ENCODE measurements at regions not wholly inside any gene's neighbourhood (a gene's known extent, or its start where the extent isn't known, plus 50 kb on each side); places are given as distances from the start of the nearest gene placed in this dataset.
"Not testable (repeated sequence)": the region's sequence is repeated elsewhere in the genome, so short reads cannot be mapped to it uniquely, and the experiment has no call there.

GRCh38 chr2:20112361-20112760 is 60.9 kb upstream of the LAPTM4A start:
- WGBS (ENCODE audit: insufficient coverage) = 95% methylated on average over 7 of the region's 9 CpGs
- H3K9me3 ChIP-seq (ENCODE audit: control insufficient read depth, insufficient read depth, low read length); H3K36me3 ChIP-seq (ENCODE audit: control insufficient read depth, insufficient read depth, low read length); H3K4me1 ChIP-seq (ENCODE audit: control insufficient read depth, insufficient read depth, low read length); DNase-seq (ENCODE audit: low read depth in 4 of 6, low spot score in 6 of 6); H3K4me3 ChIP-seq (ENCODE audit: low read depth, low read length); H3K27ac ChIP-seq (ENCODE audit: low read depth, low read length); H3K27me3 ChIP-seq (ENCODE audit: control insufficient read depth, insufficient read depth, low read length): not testable (repeated sequence)

- Histone ChIP-seq H3K9me3 (ENCODE audit: control insufficient read depth, insufficient read depth, low read length) (no peaks in the 10 kb centered on the region), H3K4me1 (ENCODE audit: control insufficient read depth, insufficient read depth, low read length) (peaks cover 14% of the 10 kb centered on the region), H3K27ac (ENCODE audit: low read depth, low read length) (no peak overlapping the region), H3K4me3 (ENCODE audit: low read depth, low read length) (no peak overlapping the region), H3K27me3 (ENCODE audit: control insufficient read depth, insufficient read depth, low read length) (peaks cover 3% of the 10 kb centered on the region), H3K36me3 (ENCODE audit: control insufficient read depth, insufficient read depth, low read length) (no peaks in the 10 kb centered on the region)
- 72% methylated on average over 9 of the region's 10 CpGs for WGBS (ENCODE audit: insufficient coverage)
- DNase-seq (ENCODE audit: low read depth in 4 of 6, low spot score in 6 of 6) = no peak
Observed at GRCh38 chr2:20111311-20112131, 60.1 kb upstream of the LAPTM4A start.

GRCh38 chr2:20110876-20111275 is 59.4 kb upstream of the LAPTM4A start:
- DNase-seq (ENCODE audit: low read depth in 4 of 6, low spot score in 6 of 6) = no peak
- H3K27me3 ChIP-seq (ENCODE audit: control insufficient read depth, insufficient read depth, low read length) = peaks cover 7% of the 10 kb centered on the region
- WGBS (ENCODE audit: insufficient coverage) = 78% methylated on average over 7 of the region's 7 CpGs
- H3K27ac ChIP-seq (ENCODE audit: low read depth, low read length) = no peak overlapping the region
- H3K36me3 ChIP-seq (ENCODE audit: control insufficient read depth, insufficient read depth, low read length) = no peaks in the 10 kb centered on the region
- H3K4me1 ChIP-seq (ENCODE audit: control insufficient read depth, insufficient read depth, low read length) = peaks cover 15% of the 10 kb centered on the region
- H3K9me3 ChIP-seq (ENCODE audit: control insufficient read depth, insufficient read depth, low read length) = no peaks in the 10 kb centered on the region
- H3K4me3 ChIP-seq (ENCODE audit: low read depth, low read length) = no peak overlapping the region

GRCh38 chr2:20110383-20110782 is 59.0 kb upstream of the LAPTM4A start:
- Histone ChIP-seq H3K4me3 (ENCODE audit: low read depth, low read length) (no peak overlapping the region), H3K27me3 (ENCODE audit: control insufficient read depth, insufficient read depth, low read length) (peaks cover 10% of the 10 kb centered on the region), H3K36me3 (ENCODE audit: control insufficient read depth, insufficient read depth, low read length) (no peaks in the 10 kb centered on the region), H3K4me1 (ENCODE audit: control insufficient read depth, insufficient read depth, low read length) (peaks cover 15% of the 10 kb centered on the region), H3K9me3 (ENCODE audit: control insufficient read depth, insufficient read depth, low read length) (no peaks in the 10 kb centered on the region), H3K27ac (ENCODE audit: low read depth, low read length) (no peak overlapping the region)
- 73% methylated on average over 1 of the region's 3 CpGs for WGBS (ENCODE audit: insufficient coverage)
- no peak for DNase-seq (ENCODE audit: low read depth in 4 of 6, low spot score in 6 of 6)

- Histone ChIP-seq H3K27ac (ENCODE audit: low read depth, low read length) (no peak overlapping the region), H3K4me3 (ENCODE audit: low read depth, low read length) (no peak overlapping the region), H3K9me3 (ENCODE audit: control insufficient read depth, insufficient read depth, low read length) (no peaks in the 10 kb centered on the region), H3K36me3 (ENCODE audit: control insufficient read depth, insufficient read depth, low read length) (no peaks in the 10 kb centered on the region), H3K27me3 (ENCODE audit: control insufficient read depth, insufficient read depth, low read length) (peaks cover 10% of the 10 kb centered on the region), H3K4me1 (ENCODE audit: control insufficient read depth, insufficient read depth, low read length) (peaks cover 15% of the 10 kb centered on the region)
- 87% methylated on average over 5 of the region's 5 CpGs for WGBS (ENCODE audit: insufficient coverage)
- DNase-seq (ENCODE audit: low read depth in 4 of 6, low spot score in 6 of 6) = no peak
Observed at GRCh38 chr2:20108655-20109396, 57.4 kb upstream of the LAPTM4A start.

- peaks cover 10% of the 10 kb centered on the region for H3K27me3 ChIP-seq (ENCODE audit: control insufficient read depth, insufficient read depth, low read length)
- 81% methylated on average over 4 of the region's 5 CpGs for WGBS (ENCODE audit: insufficient coverage)
- no peak overlapping the region for H3K4me3 ChIP-seq (ENCODE audit: low read depth, low read length)
- H3K36me3 ChIP-seq (ENCODE audit: control insufficient read depth, insufficient read depth, low read length) = no peaks in the 10 kb centered on the region
- H3K4me1 ChIP-seq (ENCODE audit: control insufficient read depth, insufficient read depth, low read length) = peaks cover 15% of the 10 kb centered on the region
- H3K9me3 ChIP-seq (ENCODE audit: control insufficient read depth, insufficient read depth, low read length) = no peaks in the 10 kb centered on the region
- no peak for DNase-seq (ENCODE audit: low read depth in 4 of 6, low spot score in 6 of 6)
- H3K27ac ChIP-seq (ENCODE audit: low read depth, low read length) = no peak overlapping the region
Observed at GRCh38 chr2:20107776-20108175, 56.3 kb upstream of the LAPTM4A start.

- Histone ChIP-seq H3K4me3 (ENCODE audit: low read depth, low read length) (no peak overlapping the region), H3K9me3 (ENCODE audit: control insufficient read depth, insufficient read depth, low read length) (no peaks in the 10 kb centered on the region), H3K27me3 (ENCODE audit: control insufficient read depth, insufficient read depth, low read length) (peaks cover 10% of the 10 kb centered on the region), H3K36me3 (ENCODE audit: control insufficient read depth, insufficient read depth, low read length) (no peaks in the 10 kb centered on the region), H3K27ac (ENCODE audit: low read depth, low read length) (no peak overlapping the region), H3K4me1 (ENCODE audit: control insufficient read depth, insufficient read depth, low read length) (peaks cover 15% of the 10 kb centered on the region)
- WGBS (ENCODE audit: insufficient coverage) = 78% methylated on average over 9 of the region's 11 CpGs
- DNase-seq (ENCODE audit: low read depth in 4 of 6, low spot score in 6 of 6) = no peak
Observed at GRCh38 chr2:20107352-20107751, 55.9 kb upstream of the LAPTM4A start.

GRCh38 chr2:20106746-20107145 is 55.3 kb upstream of the LAPTM4A start:
- peaks cover 10% of the 10 kb centered on the region for H3K27me3 ChIP-seq (ENCODE audit: control insufficient read depth, insufficient read depth, low read length)
- peaks cover 15% of the 10 kb centered on the region for H3K4me1 ChIP-seq (ENCODE audit: control insufficient read depth, insufficient read depth, low read length)
- no peaks in the 10 kb centered on the region for H3K36me3 ChIP-seq (ENCODE audit: control insufficient read depth, insufficient read depth, low read length)
- WGBS (ENCODE audit: insufficient coverage) = 13% methylated on average over 34 of the region's 34 CpGs
- no peak overlapping the region for H3K27ac ChIP-seq (ENCODE audit: low read depth, low read length)
- H3K9me3 ChIP-seq (ENCODE audit: control insufficient read depth, insufficient read depth, low read length) = peaks cover 4% of the 10 kb centered on the region
- no peak overlapping the region for H3K4me3 ChIP-seq (ENCODE audit: low read depth, low read length)
- peak in 2 of 6 donors; percentile 3 to 18 for DNase-seq (ENCODE audit: low read depth in 4 of 6, low spot score in 6 of 6)

- no peak for DNase-seq (ENCODE audit: low read depth in 4 of 6, low spot score in 6 of 6)
- Histone ChIP-seq H3K27me3 (ENCODE audit: control insufficient read depth, insufficient read depth, low read length) (peaks cover 10% of the 10 kb centered on the region), H3K4me1 (ENCODE audit: control insufficient read depth, insufficient read depth, low read length) (peaks cover 10% of the 10 kb centered on the region), H3K4me3 (ENCODE audit: low read depth, low read length) (no peak overlapping the region), H3K9me3 (ENCODE audit: control insufficient read depth, insufficient read depth, low read length) (peaks cover 7% of the 10 kb centered on the region), H3K27ac (ENCODE audit: low read depth, low read length) (no peak overlapping the region), H3K36me3 (ENCODE audit: control insufficient read depth, insufficient read depth, low read length) (no peaks in the 10 kb centered on the region)
- 79% methylated on average over 9 of the region's 9 CpGs for WGBS (ENCODE audit: insufficient coverage)
Observed at GRCh38 chr2:20104900-20105545, 53.6 kb upstream of the LAPTM4A start.
